H9 (cell line): ENCODE measurements at regions not wholly inside any gene's neighbourhood (a gene's known extent, or its start where the extent isn't known, plus 50 kb on each side); places are given as distances from the start of the nearest gene placed in this dataset.

Experiments used
- DNase-seq: peaks from one replicate; pipeline ENCODE4 v3.0.0-alpha.2; 2017
- H2AFZ ChIP-seq: one replicate; pipeline ENCODE4 v1.6.1; 2013; ENCODE audit warnings: mild to moderate bottlenecking, low read length, control low read depth, moderate library complexity
- H2AK5ac ChIP-seq: 2 replicates; pipeline ENCODE4 v1.6.1; 2013; ENCODE audit warnings: low read length, control low read depth, mixed read lengths; ENCODE audit not compliant: insufficient read length
- H2BK120ac ChIP-seq: one replicate; pipeline ENCODE4 v1.6.1; 2013; ENCODE audit warnings: low read depth, mild to moderate bottlenecking, low read length, control low read depth, inconsistent platforms; ENCODE audit not compliant: poor library complexity, severe bottlenecking
- H2BK12ac ChIP-seq: 2 replicates; pipeline ENCODE4 v1.6.1; 2013; ENCODE audit warnings: low read length, control low read depth, mixed read lengths, low read depth; ENCODE audit not compliant: insufficient read length
- H2BK15ac ChIP-seq: 2 replicates; pipeline ENCODE4 v1.6.1; 2013; ENCODE audit warnings: low read depth, low read length, control low read depth
- H2BK20ac ChIP-seq: one replicate; pipeline ENCODE4 v1.6.1; 2013; ENCODE audit warnings: low read depth, mild to moderate bottlenecking, low read length, control low read depth, inconsistent platforms; ENCODE audit not compliant: poor library complexity, severe bottlenecking
- H2BK5ac ChIP-seq: 2 replicates; pipeline ENCODE4 v1.6.1; 2013; ENCODE audit warnings: low read length, control low read depth, mixed read lengths; ENCODE audit not compliant: insufficient read length
- H3K14ac ChIP-seq: 2 replicates; pipeline ENCODE4 v1.6.1; 2013; ENCODE audit warnings: low read length, control low read depth; ENCODE audit not compliant: insufficient read depth
- H3K18ac ChIP-seq: 2 replicates; pipeline ENCODE4 v1.6.1; 2013; ENCODE audit warnings: low read depth, mild to moderate bottlenecking, mixed read lengths, low read length, control low read depth; ENCODE audit not compliant: insufficient read length
- H3K23ac ChIP-seq: 2 replicates; pipeline ENCODE4 v1.6.1; 2013; ENCODE audit warnings: low read length, control low read depth, mixed read lengths, low read depth; ENCODE audit not compliant: insufficient read length
- H3K23me2 ChIP-seq: 2 replicates; pipeline ENCODE4 v1.6.1; 2013; ENCODE audit warnings: low read depth, mild to moderate bottlenecking, mixed read lengths, low read length, control low read depth; ENCODE audit not compliant: insufficient read length, poor library complexity, severe bottlenecking
- H3K27ac ChIP-seq: 2 replicates; pipeline ENCODE4 v1.5.1; 2013; ENCODE audit warnings: low read length, control low read depth, mixed read lengths, low read depth; ENCODE audit not compliant: insufficient read length
- H3K27me3 ChIP-seq: 2 replicates; pipeline ENCODE4 v1.6.1; 2013; ENCODE audit warnings: low read length, control low read depth, inconsistent platforms; ENCODE audit not compliant: insufficient read depth
- H3K4ac ChIP-seq: 2 replicates; pipeline ENCODE4 v1.6.1; 2013; ENCODE audit warnings: low read depth, mild to moderate bottlenecking, control low read depth, inconsistent platforms, low read length, moderate library complexity
- H3K4me1 ChIP-seq: 2 replicates; pipeline ENCODE4 v1.6.1; 2013; ENCODE audit warnings: low read length, control low read depth, inconsistent platforms; ENCODE audit not compliant: insufficient read depth
- H3K4me2 ChIP-seq: 2 replicates; pipeline ENCODE4 v1.6.1; 2013; ENCODE audit warnings: low read length, control low read depth, mixed read lengths; ENCODE audit not compliant: insufficient read length, insufficient read depth
- H3K56ac ChIP-seq: 2 replicates; pipeline ENCODE4 v1.6.1; 2013; ENCODE audit warnings: low read depth, mild to moderate bottlenecking, mixed read lengths, low read length, control low read depth; ENCODE audit not compliant: insufficient read length
- H3K79me1 ChIP-seq: 2 replicates; pipeline ENCODE4 v1.6.1; 2013; ENCODE audit warnings: low read depth, mild to moderate bottlenecking, moderate library complexity, low read length, control low read depth, inconsistent platforms; ENCODE audit not compliant: insufficient read depth, poor library complexity, severe bottlenecking
- H3K79me2 ChIP-seq: 2 replicates; pipeline ENCODE4 v1.6.1; 2013; ENCODE audit warnings: low read length, control low read depth, inconsistent platforms; ENCODE audit not compliant: insufficient read depth
- H3K9ac ChIP-seq: 2 replicates; pipeline ENCODE4 v1.6.1; 2013; ENCODE audit warnings: low read length, control low read depth, mixed read lengths; ENCODE audit not compliant: insufficient read length; ENCODE audit errors: extremely low read depth
- H3K9me3 ChIP-seq: one replicate; pipeline ENCODE4 v1.6.1; 2013; ENCODE audit warnings: low read depth, low read length, inconsistent platforms; ENCODE audit not compliant: control insufficient read depth
- H3T11ph ChIP-seq: one replicate; pipeline ENCODE4 v1.6.1; 2013; ENCODE audit warnings: mild to moderate bottlenecking, low read length, control low read depth, inconsistent platforms
- H4K20me1 ChIP-seq: one replicate; pipeline ENCODE4 v1.6.1; 2013; ENCODE audit not compliant: control insufficient read depth, insufficient read length, insufficient read depth
- H4K5ac ChIP-seq: 2 replicates; pipeline ENCODE4 v1.6.1; 2013; ENCODE audit warnings: low read depth, mild to moderate bottlenecking, mixed read lengths, low read length, control low read depth; ENCODE audit not compliant: insufficient read length
- H4K8ac ChIP-seq: replicated peaks from 2 replicates; pipeline ENCODE4 v1.6.1; 2013; ENCODE audit warnings: low read length, control low read depth, mixed read lengths, low read depth; ENCODE audit not compliant: insufficient read length
- H4K91ac ChIP-seq: 2 replicates; pipeline ENCODE4 v1.6.1; 2013; ENCODE audit warnings: low read depth, mild to moderate bottlenecking, moderate library complexity, mixed read lengths, low read length, control low read depth; ENCODE audit not compliant: insufficient read length
- H3K27ac Mint-ChIP-seq, 3 experiments: 2 replicates in 2 of 3; 3 replicates in 1 of 3; pipeline ENCODE4 v1.8.0; 2020 to 2021; ENCODE audit warnings: mixed read lengths in 3 of 3, mild to moderate bottlenecking in 1 of 3, moderate library complexity in 1 of 3
- H3K27me3 Mint-ChIP-seq: 2 replicates; pipeline ENCODE4 v1.8.0; 2021; ENCODE audit warnings: low read depth, mild to moderate bottlenecking, moderate library complexity, mixed read lengths
- H3K36me3 Mint-ChIP-seq, 3 experiments: 2 replicates in 2 of 3; 3 replicates in 1 of 3; pipeline ENCODE4 v1.8.0; 2020 to 2021; ENCODE audit warnings: low read depth in 3 of 3, mixed read lengths in 3 of 3; ENCODE audit not compliant: insufficient read depth in 1 of 3
- H3K4me1 Mint-ChIP-seq, 2 experiments: 2 replicates each; pipeline ENCODE4 v1.8.0; 2020; ENCODE audit warnings: mixed read lengths in 2 of 2
- H3K4me3 Mint-ChIP-seq, 2 experiments: 2 replicates in 1 of 2; 3 replicates in 1 of 2; pipeline ENCODE4 v1.8.0; 2020 to 2021; ENCODE audit warnings: mild to moderate bottlenecking in 2 of 2, mixed read lengths in 2 of 2, moderate library complexity in 1 of 2
- H3K9me3 Mint-ChIP-seq, 2 experiments: 2 replicates in 1 of 2; 3 replicates in 1 of 2; pipeline ENCODE4 v1.8.0; 2020; ENCODE audit warnings: mild to moderate bottlenecking in 2 of 2, mixed read lengths in 2 of 2, moderate library complexity in 1 of 2
- CTCF ChIP-seq: fragments of 200-600 bp; sonication (generic); conservative IDR thresholded peaks from 3 replicates; pipeline ENCODE4 v1.8.0; 2021; ENCODE audit warnings: antibody characterized with exemption, mild to moderate bottlenecking
- WGBS: extraction: QIAGEN DNeasy Blood & Tissue Kit; methylation state at CpG from one replicate; pipeline ENCODE4 v1.1.7; 2013; ENCODE audit warnings: missing lambda C conversion rate, low lambda C conversion rate, mixed read lengths; ENCODE audit not compliant: insufficient read length; ENCODE audit errors: extremely low coverage; 5-methylcytosine and 5-hydroxymethylcytosine counted together

- Histone ChIP-seq H3K79me2 (no peaks in the 10 kb centered on the region), H4K91ac (no peak overlapping the region), H2AK5ac (no peak overlapping the region), H3K18ac (no peak overlapping the region), H3K4me2 (no peak overlapping the region), H3K9ac (no peak overlapping the region), H3T11ph (no peak overlapping the region), H3K56ac (no peak overlapping the region), H3K23me2 (no peaks in the 10 kb centered on the region), H2BK20ac (no peak overlapping the region), H3K27me3 (no peaks in the 10 kb centered on the region; the same call in 1 of the 2 replicates), H2BK12ac (no peak overlapping the region), H3K23ac (no peak overlapping the region), H3K14ac (no peak overlapping the region), H3K4ac (no peak overlapping the region), H4K5ac (no peak overlapping the region), H2BK5ac (no peak overlapping the region), H2BK120ac (no peak overlapping the region), H3K79me1 (no peaks in the 10 kb centered on the region), H2BK15ac (no peak overlapping the region), H3K27ac (no peak overlapping the region), H3K9me3 (no peaks in the 10 kb centered on the region), H4K20me1 (no peaks in the 10 kb centered on the region), H3K4me1 (no peaks in the 10 kb centered on the region; the same call in 1 of the 2 replicates), H2AFZ (no peak overlapping the region), H4K8ac (no peak overlapping the region)
- no peak overlapping the region for H3K4me3 Mint-ChIP-seq
- peaks cover 43% of the 10 kb centered on the region for H3K27me3 Mint-ChIP-seq
- no peak overlapping the region for H3K27ac Mint-ChIP-seq
- H3K36me3 Mint-ChIP-seq = no peaks in the 10 kb centered on the region
- no peak for TF ChIP-seq CTCF
- H3K4me1 Mint-ChIP-seq = peaks cover 13 to 17% of the 10 kb centered on the region in 2 experiments
- H3K9me3 Mint-ChIP-seq = peaks cover 0 to 4% of the 10 kb centered on the region in 2 experiments; a peak in 1 of 5 replicates
- DNase-seq = no peak
- WGBS = no CpG with 5 or more reads among the region's 1 CpG
These were observed 321.6 kb upstream of the FZD8 start for GRCh38 chr10:35963685-35964084.
